ENCODE measurements at regions not wholly inside any gene's neighbourhood (a gene's known extent, or its start where the extent isn't known, plus 50 kb on each side); places are given as distances from the start of the nearest gene placed in this dataset.

DNA sequence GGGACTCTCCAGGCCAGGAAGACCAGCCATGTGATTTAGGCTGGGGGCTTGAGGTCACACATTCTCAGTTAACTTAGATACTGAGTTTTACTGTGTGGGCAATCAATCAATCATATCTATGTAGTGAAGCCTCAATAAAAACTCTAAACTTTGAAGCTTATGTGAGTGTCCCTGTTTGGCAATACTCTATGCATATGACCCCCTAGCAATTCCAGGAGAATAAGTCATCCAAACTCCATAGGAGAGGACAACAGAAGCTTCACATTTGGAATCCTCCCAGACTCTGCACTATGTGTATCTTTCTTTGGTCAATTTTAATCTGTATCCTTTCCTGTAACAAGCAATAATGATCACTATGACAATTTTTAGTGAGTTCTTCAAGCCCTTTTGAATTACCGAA is 216.8 kb upstream of the RGMB start:
- H3K27me3 ChIP-seq (ENCODE audit: insufficient read depth, low read length): no peaks in the 10 kb centered on the region
- TF ChIP-seq EZH2 (IDR thresholded peaks at IDR 0.05; ENCODE audit: borderline replicate concordance, low read length): no peak
- TF ChIP-seq, protein P1, sequence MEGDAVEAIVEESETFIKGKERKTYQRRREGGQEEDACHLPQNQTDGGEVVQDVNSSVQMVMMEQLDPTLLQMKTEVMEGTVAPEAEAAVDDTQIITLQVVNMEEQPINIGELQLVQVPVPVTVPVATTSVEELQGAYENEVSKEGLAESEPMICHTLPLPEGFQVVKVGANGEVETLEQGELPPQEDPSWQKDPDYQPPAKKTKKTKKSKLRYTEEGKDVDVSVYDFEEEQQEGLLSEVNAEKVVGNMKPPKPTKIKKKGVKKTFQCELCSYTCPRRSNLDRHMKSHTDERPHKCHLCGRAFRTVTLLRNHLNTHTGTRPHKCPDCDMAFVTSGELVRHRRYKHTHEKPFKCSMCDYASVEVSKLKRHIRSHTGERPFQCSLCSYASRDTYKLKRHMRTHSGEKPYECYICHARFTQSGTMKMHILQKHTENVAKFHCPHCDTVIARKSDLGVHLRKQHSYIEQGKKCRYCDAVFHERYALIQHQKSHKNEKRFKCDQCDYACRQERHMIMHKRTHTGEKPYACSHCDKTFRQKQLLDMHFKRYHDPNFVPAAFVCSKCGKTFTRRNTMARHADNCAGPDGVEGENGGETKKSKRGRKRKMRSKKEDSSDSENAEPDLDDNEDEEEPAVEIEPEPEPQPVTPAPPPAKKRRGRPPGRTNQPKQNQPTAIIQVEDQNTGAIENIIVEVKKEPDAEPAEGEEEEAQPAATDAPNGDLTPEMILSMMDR (IDR thresholded peaks at IDR 0.05; ENCODE audit: low read length): no peak
- H3K9ac ChIP-seq (ENCODE audit: low read length): no peak overlapping the region
- H3F3A ChIP-seq (ENCODE audit: insufficient read depth, low read length): no peaks in the 10 kb centered on the region
- H3K9me2 ChIP-seq (ENCODE audit: low read depth, low read length): no peaks in the 10 kb centered on the region
- no peaks in the 10 kb centered on the region for H3K9me3 ChIP-seq (ENCODE audit: low read length)
- no peak overlapping the region for H2AFZ ChIP-seq (ENCODE audit: low read length)
- no peak overlapping the region for H3K4me3 ChIP-seq (ENCODE audit: low read depth, low read length, poor library complexity, severe bottlenecking)
- H3K36me3 ChIP-seq (ENCODE audit: insufficient read depth, low read length): no peaks in the 10 kb centered on the region
- no peak overlapping the region for H3K4me2 ChIP-seq (ENCODE audit: low read length)
- no peak overlapping the region for H3K27ac ChIP-seq (ENCODE audit: low read depth, low read length, poor library complexity, severe bottlenecking)
- H4K20me1 ChIP-seq (ENCODE audit: insufficient read depth, low read length): no peaks in the 10 kb centered on the region
- no peaks in the 10 kb centered on the region for H3K79me2 ChIP-seq (ENCODE audit: insufficient read depth, low read length)
- no peaks in the 10 kb centered on the region for H3K4me1 ChIP-seq (ENCODE audit: insufficient read depth, low read length, severe bottlenecking)

- no peak overlapping the region for H3K4me2 ChIP-seq (ENCODE audit: low read length)
- H3K9me3 ChIP-seq (ENCODE audit: low read length): no peaks in the 10 kb centered on the region
- H3K4me3 ChIP-seq (ENCODE audit: low read depth, low read length, poor library complexity, severe bottlenecking): no peak overlapping the region
- no peak overlapping the region for H3K27ac ChIP-seq (ENCODE audit: low read depth, low read length, poor library complexity, severe bottlenecking)
- no peaks in the 10 kb centered on the region for H3K9me2 ChIP-seq (ENCODE audit: low read depth, low read length)
- H2AFZ ChIP-seq (ENCODE audit: low read length): no peak overlapping the region
- TF ChIP-seq EZH2 (IDR thresholded peaks at IDR 0.05; ENCODE audit: borderline replicate concordance, low read length): no peak
- TF ChIP-seq, protein P1 (IDR thresholded peaks at IDR 0.05; ENCODE audit: low read length): no peak
- H3F3A ChIP-seq (ENCODE audit: insufficient read depth, low read length): no peaks in the 10 kb centered on the region
- H3K9ac ChIP-seq (ENCODE audit: low read length): no peak overlapping the region
- H3K27me3 ChIP-seq (ENCODE audit: insufficient read depth, low read length): no peaks in the 10 kb centered on the region
- no peaks in the 10 kb centered on the region for H3K36me3 ChIP-seq (ENCODE audit: insufficient read depth, low read length)
- H4K20me1 ChIP-seq (ENCODE audit: insufficient read depth, low read length): no peaks in the 10 kb centered on the region
- no peaks in the 10 kb centered on the region for H3K79me2 ChIP-seq (ENCODE audit: insufficient read depth, low read length)
- H3K4me1 ChIP-seq (ENCODE audit: insufficient read depth, low read length, severe bottlenecking): no peaks in the 10 kb centered on the region
Measured at GRCh38 chr5:98557916-98558315, 215.5 kb upstream of the RGMB start.

- Histone ChIP-seq H3K4me2 (ENCODE audit: low read length) (no peak overlapping the region), H2AFZ (ENCODE audit: low read length) (no peak overlapping the region), H3K4me3 (ENCODE audit: low read depth, low read length, poor library complexity, severe bottlenecking) (no peak overlapping the region), H3K4me1 (ENCODE audit: insufficient read depth, low read length, severe bottlenecking) (no peaks in the 10 kb centered on the region), H3K9ac (ENCODE audit: low read length) (no peak overlapping the region), H3K27ac (ENCODE audit: low read depth, low read length, poor library complexity, severe bottlenecking) (no peak overlapping the region), H3K79me2 (ENCODE audit: insufficient read depth, low read length) (no peaks in the 10 kb centered on the region), H3F3A (ENCODE audit: insufficient read depth, low read length) (no peaks in the 10 kb centered on the region), H3K27me3 (ENCODE audit: insufficient read depth, low read length) (no peaks in the 10 kb centered on the region), H3K36me3 (ENCODE audit: insufficient read depth, low read length) (no peaks in the 10 kb centered on the region), H4K20me1 (ENCODE audit: insufficient read depth, low read length) (no peaks in the 10 kb centered on the region), H3K9me2 (ENCODE audit: low read depth, low read length) (no peaks in the 10 kb centered on the region), H3K9me3 (ENCODE audit: low read length) (no peaks in the 10 kb centered on the region)
- no peak for TF ChIP-seq EZH2 (IDR thresholded peaks at IDR 0.05; ENCODE audit: borderline replicate concordance, low read length)
- TF ChIP-seq, protein P1 (IDR thresholded peaks at IDR 0.05; ENCODE audit: low read length): no peak
Measured at GRCh38 chr5:98563885-98564653, 209.4 kb upstream of the RGMB start.

Measured in OCI-LY1 (cell line).